HG02642 (cell line): ENCODE measurements at regions not wholly inside any gene's neighbourhood (a gene's known extent, or its start where the extent isn't known, plus 50 kb on each side); places are given as distances from the start of the nearest gene placed in this dataset.
"Not testable (repeated sequence)": the region's sequence is repeated elsewhere in the genome, so short reads cannot be mapped to it uniquely, and the experiment has no call there.

Experiments used
- ATAC-seq: cut with Tn5 transposase; IDR thresholded peaks from one replicate; pipeline ENCODE4 v1.9.1; 2021; ENCODE audit warnings: mild to moderate bottlenecking; ENCODE audit not compliant: unreplicated experiment, poor library complexity

DNA sequence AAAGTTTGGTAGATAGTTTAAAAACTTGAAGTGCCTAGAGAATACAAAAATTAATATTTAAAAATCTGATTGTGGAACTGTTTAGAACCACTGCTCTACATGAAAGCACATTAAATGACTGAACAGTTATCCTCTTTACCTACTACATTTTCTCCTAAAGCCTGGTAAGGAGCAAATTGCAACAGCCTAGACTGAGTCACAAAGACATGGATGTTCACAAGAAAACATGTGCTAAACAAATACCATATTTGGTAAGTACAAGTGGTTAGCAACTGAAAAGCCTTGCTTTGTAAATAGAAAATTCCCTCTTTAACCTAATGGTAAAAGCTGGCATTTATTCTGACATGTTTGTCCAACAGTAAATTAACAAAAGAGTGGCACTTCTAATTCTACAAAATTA, 203.1 kb downstream of the FBXO8 start:
- no peak for ATAC-seq

DNA sequence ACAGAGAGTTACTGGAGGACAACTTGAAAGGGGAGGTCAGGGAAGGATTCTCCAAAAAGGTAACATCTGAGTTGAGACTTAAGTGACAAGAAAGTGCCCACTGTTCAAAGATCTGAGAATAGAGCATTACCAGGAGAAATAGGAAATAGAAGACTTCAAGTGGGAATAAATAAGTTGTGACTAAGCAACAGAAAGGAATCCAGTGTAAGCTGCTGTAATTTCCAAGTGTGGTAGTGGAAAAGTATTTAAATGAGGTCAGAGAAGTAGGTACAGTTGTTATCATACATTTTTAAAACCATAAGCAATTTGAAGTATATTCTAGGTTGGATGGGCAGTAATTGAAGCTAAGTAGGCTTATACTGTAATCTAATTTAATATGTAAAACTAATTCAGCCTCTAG, 211.9 kb downstream of the FBXO8 start:
- no peak for ATAC-seq

DNA sequence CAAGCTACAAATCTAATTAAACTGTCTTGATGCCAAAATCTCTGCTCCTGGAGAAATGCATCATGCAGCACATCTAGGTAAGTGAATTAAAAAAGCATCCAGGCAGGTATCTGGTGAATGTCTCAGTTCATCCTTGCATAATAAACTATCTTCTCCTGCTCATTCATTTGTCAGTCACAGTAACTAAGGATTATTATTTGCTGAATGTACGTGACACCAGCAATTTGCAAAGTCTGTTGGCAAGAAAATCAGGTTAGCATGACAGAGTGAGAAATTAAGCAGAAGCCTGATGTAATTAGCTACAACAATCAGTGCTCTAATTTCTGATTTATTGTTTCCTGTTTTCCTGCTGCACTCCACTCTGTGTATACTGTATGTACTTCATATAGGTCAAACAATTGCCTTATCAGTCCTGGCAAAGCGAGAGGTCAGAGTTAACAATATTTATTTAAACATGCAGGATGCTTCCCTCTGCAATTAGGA, 213.6 kb downstream of the FBXO8 start:
- ATAC-seq, result no peak

DNA sequence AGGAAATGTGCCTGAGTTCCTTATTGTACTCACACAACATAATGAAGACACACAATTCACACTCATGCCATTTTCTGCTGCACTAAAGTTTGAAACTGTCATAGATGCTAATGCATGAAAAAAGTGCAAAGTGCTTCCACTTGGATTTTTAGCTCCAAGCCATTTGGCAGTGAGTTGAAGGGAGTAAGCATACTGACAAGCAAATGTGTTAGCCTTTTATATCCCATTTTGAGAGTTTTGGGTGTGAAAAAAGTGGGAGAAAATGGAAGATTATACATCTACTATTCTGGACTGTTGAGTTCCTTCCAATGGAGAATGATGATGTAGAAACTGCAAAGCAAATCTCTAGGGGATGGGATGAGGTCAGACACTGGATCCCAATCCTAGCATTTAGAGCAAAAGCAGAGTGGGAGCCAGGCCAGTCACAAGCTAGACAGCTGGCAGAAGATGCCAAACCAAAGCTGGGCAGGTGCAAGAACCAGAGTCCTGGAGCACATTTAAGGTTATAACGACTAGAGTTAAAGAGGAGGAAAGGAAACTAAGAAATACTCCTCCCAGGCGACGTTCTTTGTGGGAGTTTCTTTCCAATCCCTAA, 216.8 kb downstream of the FBXO8 start:
- ATAC-seq, result no peak

DNA sequence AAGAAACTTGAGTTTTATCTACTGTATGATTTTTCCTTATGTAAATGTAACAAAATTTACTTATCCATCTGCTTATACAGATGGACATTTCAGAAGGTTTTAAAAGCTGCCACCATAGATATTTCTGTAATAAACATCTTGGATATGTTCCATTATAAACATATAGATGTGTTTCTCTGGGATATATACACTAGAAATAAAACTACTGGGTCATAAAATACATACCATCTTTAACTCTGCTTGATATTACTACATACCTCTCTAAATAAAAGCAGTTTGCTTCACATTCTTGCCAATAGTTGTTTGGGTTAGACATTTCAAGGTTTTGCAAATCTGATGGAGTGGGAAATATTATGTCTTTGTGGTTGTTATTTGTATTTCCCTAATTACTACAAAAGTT, 220.6 kb downstream of the FBXO8 start:
- ATAC-seq, result no peak

DNA sequence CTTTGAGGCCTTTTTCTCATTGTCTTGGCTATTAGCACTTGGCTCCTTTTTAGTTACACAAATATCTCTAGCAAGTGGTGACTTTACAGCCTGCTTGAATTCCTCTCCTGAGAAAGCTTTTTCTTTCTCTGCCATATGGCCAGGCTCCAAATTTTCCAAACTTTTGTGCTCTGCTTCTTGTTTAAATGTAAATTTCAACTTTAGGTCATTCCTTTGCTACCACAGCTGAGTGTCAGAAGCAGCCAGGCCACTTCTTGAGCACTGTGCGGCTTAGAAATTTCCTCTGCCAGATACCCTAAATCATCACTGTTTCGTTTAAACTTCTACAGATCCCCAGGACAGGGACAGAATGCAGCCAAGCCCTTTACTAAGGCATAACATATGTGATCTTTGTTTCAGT, 222.4 kb downstream of the FBXO8 start:
- ATAC-seq, result no peak

DNA sequence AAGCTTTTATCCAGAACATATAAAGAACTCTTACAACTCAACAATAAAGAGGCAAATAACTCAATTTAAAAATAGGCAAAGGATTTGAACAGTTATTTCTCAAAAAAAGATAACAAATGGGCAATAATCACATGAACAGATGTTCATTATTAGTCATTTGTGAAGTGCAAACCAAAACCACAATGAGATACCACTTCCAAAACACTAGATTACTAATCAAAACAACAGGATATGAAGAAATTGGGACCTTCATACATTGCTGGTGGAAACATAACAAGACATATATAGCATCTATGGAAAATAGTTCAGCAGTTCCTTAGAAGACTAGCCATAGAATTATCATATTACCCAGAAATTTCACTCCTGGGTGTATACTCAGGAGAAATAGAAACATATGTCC, 224.6 kb downstream of the FBXO8 start:
- no peak for ATAC-seq

DNA sequence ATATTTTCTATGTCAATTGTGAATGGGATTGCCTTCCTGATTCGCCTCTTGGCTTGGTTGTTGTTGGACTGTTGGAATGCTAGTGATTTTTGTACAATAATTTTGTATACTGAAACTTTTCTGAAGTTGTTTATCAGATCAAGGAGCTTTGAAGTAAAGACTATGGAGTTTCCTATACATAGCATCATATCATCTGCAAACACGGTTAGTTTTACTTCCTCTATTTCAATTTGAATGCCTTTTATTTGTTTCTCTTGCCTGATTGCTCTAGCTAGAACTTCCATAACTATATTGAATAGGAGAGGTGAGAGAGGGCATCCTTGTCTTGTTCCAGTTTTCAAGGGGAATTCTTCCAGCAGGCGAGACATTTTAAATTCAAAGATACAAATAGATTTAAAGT, 226.5 kb downstream of the FBXO8 start:
- ATAC-seq, result no peak

DNA sequence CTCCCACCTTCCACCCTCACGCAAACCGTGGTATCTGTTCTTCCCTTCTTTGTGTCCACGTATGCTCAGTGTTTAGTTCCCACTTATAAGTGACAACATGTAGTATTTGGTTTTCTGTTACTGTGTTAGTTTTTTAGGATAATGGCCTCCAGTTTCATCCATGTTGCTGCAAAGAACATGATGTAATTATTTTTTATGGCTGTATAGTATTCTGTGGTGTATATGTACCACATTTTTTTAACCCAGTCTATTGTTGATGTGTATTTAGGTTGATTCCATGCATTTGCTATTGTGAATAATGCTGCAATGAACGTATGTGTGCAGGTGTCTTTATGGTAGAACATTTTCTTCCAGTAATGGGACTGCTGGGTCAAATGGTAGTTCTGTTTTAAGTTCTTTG, 228.1 kb downstream of the FBXO8 start:
- no peak for ATAC-seq

DNA sequence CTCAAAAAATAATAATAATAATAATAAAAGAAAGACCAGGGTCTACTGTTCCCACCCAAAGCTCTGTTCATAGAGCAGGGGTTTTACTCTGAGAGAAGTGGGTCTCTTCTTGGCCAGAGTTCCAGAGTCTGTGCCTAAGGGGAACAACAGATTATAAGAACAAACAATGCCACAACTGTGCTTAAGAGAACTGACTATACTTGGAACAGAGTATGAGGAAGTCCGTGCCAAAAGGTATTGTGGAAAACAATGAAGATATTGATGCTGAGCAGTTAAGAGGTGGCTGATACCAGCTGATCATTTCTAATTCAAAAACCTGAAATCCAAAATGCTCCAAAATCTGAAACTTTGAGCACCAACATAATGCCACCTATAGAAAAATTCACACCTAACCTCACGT, 229.6 kb downstream of the FBXO8 start:
- ATAC-seq, result no peak

DNA sequence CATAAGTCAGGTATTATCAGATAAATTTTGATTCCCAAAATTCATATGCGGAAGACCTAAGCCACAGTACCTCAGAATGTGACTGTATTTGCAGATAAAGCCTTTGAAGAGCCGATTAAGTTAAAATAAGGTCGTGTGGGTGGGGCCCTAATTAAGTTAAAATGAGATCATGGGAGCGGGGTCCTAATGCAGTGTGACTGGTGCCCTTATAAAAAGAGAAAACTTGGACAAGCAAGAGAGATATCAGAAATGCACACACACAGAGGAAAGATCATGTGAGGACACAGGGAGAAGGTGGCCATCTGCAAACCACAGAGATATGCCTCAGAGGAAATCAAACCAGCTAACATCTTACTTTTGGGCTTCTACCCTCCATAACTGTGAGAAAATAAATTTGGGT, 236.1 kb downstream of the FBXO8 start:
- ATAC-seq, result no peak

DNA sequence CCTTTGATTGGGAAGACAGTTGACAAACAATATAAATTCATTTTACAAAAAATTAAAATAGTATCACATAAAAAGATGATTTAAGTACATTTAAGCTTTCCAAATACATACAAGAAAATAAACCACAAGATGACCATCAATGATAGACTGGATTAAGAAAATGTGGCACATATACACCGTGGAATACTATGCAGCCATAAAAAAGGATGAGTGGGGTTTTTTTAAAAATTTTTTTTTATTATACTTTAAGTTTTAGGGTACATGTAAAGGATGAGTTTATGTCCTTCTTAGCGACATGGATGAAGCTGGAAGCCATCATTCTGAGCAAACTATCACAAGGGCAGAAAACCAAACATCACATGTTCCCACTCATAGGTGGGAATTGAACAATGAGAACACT, 237.6 kb downstream of the FBXO8 start:
- ATAC-seq, result not testable (repeated sequence)

DNA sequence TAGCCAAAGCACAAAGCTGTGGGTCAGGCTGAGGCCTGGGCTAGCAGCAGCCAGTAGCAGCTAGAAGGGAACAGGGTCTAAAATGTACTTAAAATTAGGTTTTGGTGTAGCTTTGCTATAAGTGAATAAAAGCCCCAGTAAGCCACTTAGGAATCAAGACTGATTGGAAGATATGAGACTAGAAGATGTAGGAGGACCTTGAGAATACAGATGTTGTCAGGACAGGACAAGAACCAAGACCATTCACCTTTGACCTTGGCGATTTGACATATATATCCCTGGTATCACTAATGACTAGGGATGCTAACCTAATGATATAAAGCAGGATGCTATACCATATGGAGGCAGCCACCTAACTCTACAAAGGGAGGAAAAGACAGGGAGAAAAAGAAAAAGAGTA, 238.1 kb downstream of the FBXO8 start:
- ATAC-seq, result no peak

DNA sequence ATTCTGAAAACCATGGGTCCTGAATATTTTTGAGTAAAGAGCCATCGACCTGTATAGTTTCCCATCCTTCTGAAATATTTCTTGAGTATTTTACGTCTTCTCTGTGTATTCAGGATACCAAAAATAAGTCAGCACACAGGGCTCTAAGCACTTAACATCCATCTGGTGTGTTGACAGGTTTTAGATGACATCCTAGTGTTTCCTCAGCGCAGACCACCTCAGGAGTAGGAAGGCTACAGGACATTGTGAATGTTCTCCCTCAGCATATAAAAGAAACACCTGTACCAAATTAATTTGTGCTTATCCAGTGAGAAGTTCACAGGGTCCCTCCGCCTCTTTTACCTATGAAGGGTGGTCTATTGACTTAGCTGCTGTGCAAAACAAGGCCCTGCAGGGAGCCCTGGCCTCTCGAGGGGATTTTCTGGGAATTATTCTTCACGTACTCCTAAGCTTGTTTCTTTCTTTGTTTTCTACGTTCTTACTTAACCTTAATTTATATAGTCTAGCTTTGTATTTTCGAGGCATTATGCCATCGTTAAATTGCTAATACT, 241.8 kb downstream of the FBXO8 start:
- ATAC-seq, result no peak

DNA sequence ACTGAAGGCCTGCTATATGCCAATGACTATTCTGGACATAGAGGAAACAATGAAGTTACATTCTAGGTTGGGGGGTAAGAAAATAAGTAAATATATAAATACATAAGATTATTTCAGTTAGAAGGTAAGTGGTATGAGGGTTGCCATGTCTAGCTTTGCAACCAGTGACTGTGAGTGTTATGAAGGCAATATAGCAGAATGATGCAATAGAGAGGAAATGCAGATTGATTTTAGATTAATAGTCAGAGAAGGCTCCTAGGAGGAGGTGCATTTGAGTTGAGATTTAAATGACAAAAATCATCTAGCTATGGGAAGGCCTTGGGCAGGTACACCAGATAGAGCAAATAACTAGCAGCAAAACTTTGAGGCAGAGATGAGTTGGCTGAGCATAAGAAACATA, 243.2 kb downstream of the FBXO8 start:
- no peak for ATAC-seq

DNA sequence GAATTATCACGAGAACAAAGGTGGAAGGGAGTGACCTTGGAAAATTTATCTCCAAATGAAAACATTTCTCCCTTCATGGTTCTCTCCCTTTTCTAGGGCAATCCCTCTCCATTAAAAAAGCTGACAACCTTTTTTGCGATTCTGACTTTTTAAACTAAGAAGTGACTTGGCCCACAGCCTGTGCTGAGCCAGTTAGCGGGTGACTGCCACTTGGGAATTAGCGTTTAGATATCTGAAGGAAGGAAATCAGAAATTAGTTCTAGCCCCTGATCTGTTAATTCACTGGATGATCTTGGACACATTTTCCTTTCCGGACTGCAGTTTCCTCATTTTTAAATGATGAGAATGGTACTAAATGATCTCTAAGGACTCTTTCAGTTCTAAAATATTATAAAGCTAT, 245.0 kb downstream of the FBXO8 start:
- no peak for ATAC-seq

DNA sequence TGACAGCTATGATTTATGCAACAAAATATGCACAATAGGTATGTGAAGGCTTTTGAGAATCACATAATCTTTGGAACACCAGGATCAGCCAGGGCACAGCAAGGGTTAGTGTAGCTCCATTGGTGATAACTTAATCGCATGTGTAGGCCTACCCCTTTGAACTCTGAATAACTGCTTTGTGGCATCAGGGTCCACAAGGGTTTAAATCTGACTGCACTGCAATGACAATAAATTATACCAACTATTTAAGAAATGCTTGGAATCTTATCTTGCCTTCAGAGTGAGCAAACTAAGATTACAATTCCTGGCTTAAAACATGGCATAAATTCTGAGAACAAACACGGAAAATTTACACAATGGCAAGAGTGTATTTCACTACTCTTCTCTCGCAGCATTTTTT, 245.8 kb downstream of the FBXO8 start:
- ATAC-seq, result no peak

DNA sequence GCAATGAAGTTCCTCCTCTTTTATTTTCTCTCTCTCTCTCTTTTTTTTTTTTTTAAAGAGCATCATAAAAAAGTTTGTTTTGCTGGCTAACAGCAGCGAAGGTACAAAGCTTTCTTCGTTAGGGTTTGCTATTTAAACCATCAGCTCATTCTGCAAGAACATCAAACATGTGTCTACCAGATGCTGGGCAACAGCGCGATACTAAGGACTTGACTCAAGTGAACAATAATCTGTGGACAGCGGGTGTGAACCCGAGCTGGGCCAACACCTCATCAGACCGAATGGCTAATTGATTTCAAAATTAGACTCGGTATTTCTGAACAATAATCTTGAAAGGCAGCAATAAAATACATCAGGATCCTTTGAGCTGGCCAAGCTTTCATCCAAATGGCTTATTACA, 246.4 kb downstream of the FBXO8 start:
- ATAC-seq, result no peak

DNA sequence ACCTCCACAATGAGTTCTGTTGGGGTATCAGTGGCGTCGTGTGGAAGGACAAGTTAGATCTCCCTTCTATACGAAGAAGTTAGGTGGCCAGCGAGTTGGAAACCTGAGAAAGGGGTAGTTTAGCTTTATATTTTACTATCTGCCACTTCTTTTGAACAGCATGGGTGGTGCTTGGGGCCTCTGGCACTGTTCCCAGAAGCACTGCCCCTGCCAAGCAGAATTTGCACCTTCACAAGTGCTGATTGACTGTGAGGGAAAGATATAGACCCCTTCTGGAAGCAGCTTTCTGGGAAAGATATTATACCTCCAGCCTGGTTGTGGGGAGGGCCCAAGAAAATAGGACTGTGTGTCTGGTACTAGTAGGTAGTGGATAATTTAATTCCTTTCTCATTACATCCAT, 246.9 kb downstream of the FBXO8 start:
- ATAC-seq, result no peak

DNA sequence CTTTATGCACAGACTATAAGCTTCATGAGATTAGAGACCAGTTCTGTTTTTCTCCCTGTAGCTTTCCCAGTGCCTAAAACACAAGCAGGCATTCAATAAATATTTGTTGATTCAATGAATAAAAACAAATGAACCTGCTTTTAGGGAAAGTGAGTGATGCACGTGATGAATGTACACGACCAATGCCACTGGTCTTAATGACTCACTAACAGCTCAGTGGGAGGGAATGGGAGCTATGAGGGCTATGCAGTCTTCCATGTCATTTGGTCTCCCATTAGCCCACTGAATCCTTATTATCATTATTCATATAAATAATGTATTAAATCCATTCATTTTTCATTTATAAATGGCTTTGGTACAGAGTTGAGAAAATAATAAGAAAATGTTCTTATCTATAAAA, 247.4 kb downstream of the FBXO8 start:
- ATAC-seq, result no peak

DNA sequence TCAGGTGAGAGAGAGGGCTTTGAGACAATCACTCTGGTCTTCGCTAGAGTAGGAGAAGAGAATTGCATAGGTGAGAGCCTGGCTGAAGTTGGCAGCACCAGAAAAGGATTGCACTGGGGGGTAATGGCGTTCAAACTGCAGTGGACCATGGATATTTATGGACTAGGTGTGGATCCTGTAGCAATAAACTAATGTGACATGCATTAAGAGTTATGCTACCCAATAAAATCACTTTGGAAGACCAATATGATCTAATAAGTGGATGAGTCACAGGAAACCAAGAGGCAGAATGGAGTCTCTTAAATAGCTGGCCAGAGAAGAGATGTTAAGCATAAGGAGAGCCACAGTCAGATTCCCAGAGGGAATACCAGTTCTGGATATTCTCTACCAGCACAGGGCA, 259.8 kb downstream of the FBXO8 start:
- ATAC-seq, result no peak

DNA sequence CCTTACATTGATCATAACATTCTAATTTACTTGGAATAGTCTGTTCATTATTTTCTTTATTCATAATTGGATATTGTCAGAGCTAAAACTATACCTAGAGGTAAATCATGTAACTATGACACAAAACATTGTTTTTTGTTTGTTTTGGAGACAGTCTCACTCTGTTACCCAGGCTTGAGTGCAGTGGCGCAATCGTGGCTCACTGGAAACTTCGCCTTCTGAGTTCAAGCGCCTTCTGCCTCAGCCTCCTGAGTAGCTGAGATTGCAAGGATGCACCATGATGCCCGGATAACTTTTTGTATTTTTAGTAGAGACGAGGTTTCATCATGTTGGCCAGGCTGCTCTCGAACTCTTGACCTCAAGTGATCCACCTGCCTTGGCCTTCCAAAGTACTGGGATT, 265.2 kb downstream of the FBXO8 start:
- no peak for ATAC-seq

DNA sequence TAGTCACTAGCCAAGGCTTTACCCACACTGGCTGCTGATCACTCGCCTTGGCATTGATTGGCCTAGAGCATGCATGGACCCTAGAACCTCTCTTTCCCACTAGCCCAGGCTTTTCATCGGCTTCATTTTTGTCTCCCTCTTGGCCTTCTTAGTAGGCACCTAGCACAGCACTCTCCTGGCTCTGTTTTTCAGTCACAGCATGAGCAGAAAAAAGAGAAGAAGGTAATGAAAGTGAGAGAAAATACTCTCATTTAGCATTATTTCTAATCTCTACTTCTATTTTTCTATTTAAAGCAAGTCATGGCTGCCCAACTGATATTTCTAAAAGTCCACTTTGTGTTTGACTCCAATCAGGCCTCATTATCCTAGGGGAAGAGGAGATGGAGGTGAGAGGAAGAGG, 267.2 kb downstream of the FBXO8 start:
- no peak for ATAC-seq
